Activated T-cell treated with anti-CD3 and anti-CD28 coated beads, Interleukin-2, amount 50 U/mL, for 48 hours (primary cell): ENCODE measurements at regions not wholly inside any gene's neighbourhood (a gene's known extent, or its start where the extent isn't known, plus 50 kb on each side); places are given as distances from the start of the nearest gene placed in this dataset.

Experiments
- DNase-seq, 2 experiments: peaks; one replicate each; pipeline ENCODE4 v3.0.0-alpha.2; 2020

DNA sequence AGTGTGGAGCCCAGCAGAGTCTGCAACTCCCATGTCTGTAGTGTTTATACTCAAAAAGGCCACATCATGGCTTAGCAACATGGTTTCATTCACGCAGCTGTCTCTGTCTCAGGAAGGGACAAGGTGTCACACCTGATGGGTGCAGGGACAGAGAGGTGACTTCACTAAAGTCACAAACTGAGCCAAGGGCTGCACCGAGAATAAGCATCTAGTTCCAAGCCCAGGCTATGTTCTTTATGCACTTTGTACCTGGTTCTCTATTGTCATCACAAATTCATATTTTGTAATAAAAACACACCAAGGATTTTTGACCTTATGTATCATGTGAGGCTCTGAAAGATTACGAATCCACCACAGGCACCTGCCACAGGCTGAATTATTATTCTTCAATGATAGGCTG, 64.9 kb upstream of the STK32A start:
- no peak for DNase-seq

DNA sequence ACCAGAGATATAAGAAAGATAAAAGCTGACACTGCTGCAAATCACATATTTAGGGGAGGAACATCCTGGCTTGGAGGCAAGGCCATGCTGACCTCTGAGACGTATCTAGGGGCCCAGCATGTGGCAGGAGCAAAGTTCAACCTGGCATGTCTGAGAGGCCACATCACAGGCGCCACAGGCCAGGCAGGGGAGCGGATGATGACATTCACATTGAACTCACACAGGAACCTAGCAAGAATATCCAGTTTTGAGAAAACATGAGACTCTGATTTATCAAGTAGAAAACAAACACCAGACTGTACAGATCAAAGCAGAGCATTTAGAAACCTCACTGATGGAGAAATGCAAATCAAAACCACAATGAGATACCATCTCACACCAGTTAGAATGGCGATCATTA, 64.2 kb upstream of the STK32A start:
- DNase-seq, result no peak

GRCh38 chr5:147174671-147175265, 60.1 kb upstream of the STK32A start:
- no peak for DNase-seq

GRCh38 chr5:147175516-147176097, 59.2 kb upstream of the STK32A start:
- DNase-seq, result no peak

DNA sequence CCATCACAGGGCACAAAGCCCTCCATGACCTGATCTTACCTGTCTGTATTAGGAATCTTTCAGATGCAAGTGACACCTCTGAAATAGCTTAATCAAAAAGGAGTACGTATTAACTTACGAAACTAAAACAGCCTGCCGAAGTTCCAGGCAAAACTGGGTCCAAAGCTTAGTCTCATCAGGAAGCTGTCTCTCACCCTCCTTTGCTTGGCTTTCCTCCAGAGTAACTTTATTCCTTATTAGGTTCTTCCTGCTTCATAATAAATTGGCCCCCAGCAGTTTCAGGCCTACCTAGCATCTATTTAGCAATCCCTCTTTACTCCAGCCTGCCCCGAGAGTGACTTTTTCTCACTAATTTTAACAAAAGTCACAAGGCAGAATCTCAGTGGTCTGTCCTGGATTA, 58.4 kb upstream of the STK32A start:
- no peak for DNase-seq

- DNase-seq, result no peak
These were observed 57.5 kb upstream of the STK32A start for GRCh38 chr5:147177125-147177840.

- no peak for DNase-seq
These were observed 55.2 kb upstream of the STK32A start for GRCh38 chr5:147179562-147180147.

- no peak for DNase-seq
These were observed 54.1 kb upstream of the STK32A start for GRCh38 chr5:147180751-147181150.
